ENCODE measurements at regions not wholly inside any gene's neighbourhood (a gene's known extent, or its start where the extent isn't known, plus 50 kb on each side); places are given as distances from the start of the nearest gene placed in this dataset.
"Not testable (repeated sequence)": the region's sequence is repeated elsewhere in the genome, so short reads cannot be mapped to it uniquely, and the experiment has no call there.

GRCh38 chr11:86147004-86147403, 78.1 kb upstream of the PICALM start:
- no peak for DNase-seq (ENCODE audit: low spot score)

GRCh38 chr11:86145439-86146156, 76.7 kb upstream of the PICALM start:
- no peak for DNase-seq (ENCODE audit: low spot score)

GRCh38 chr11:86144846-86145245, 76.0 kb upstream of the PICALM start:
- DNase-seq (ENCODE audit: low spot score), result no peak

GRCh38 chr11:86144087-86144486, 75.2 kb upstream of the PICALM start:
- DNase-seq (ENCODE audit: low spot score), result not testable (repeated sequence)

- DNase-seq (ENCODE audit: low spot score), result no peak
Measured at GRCh38 chr11:86143087-86144030, 74.5 kb upstream of the PICALM start.

GRCh38 chr11:86142170-86142569, 73.3 kb upstream of the PICALM start:
- DNase-seq (ENCODE audit: low spot score), result no peak

- DNase-seq (ENCODE audit: low spot score), result no peak
Measured at GRCh38 chr11:86141727-86142126, 72.8 kb upstream of the PICALM start.

GRCh38 chr11:86140334-86140990, 71.6 kb upstream of the PICALM start:
- no peak for DNase-seq (ENCODE audit: low spot score)

- DNase-seq (ENCODE audit: low spot score), result no peak
Measured at GRCh38 chr11:86138958-86139357, 70.1 kb upstream of the PICALM start.

- DNase-seq (ENCODE audit: low spot score), result no peak
Measured at GRCh38 chr11:86136538-86136937, 67.7 kb upstream of the PICALM start.

- no peak for DNase-seq (ENCODE audit: low spot score)
Measured at GRCh38 chr11:86135319-86135714, 66.4 kb upstream of the PICALM start.

GRCh38 chr11:86134580-86135318, 65.9 kb upstream of the PICALM start:
- no peak for DNase-seq (ENCODE audit: low spot score)

- DNase-seq (ENCODE audit: low spot score), result no peak
Measured at GRCh38 chr11:86132667-86133249, 63.9 kb upstream of the PICALM start.

GRCh38 chr11:86129740-86130540, 61.1 kb upstream of the PICALM start:
- DNase-seq (ENCODE audit: low spot score), result no peak

- no peak for DNase-seq (ENCODE audit: low spot score)
Measured at GRCh38 chr11:86128914-86129313, 60.0 kb upstream of the PICALM start.

GRCh38 chr11:86126862-86127261, 58.0 kb upstream of the PICALM start:
- no peak for DNase-seq (ENCODE audit: low spot score)

- DNase-seq (ENCODE audit: low spot score), result no peak
Measured at GRCh38 chr11:86124251-86125233, 55.7 kb upstream of the PICALM start.

- DNase-seq (ENCODE audit: low spot score), result no peak
Measured at GRCh38 chr11:86122773-86123172, 53.9 kb upstream of the PICALM start.

- no peak for DNase-seq (ENCODE audit: low spot score)
Measured at GRCh38 chr11:86120807-86121206, 51.9 kb upstream of the PICALM start.

- no peak for DNase-seq (ENCODE audit: low spot score)
Measured at GRCh38 chr11:86119906-86120305, 51.0 kb upstream of the PICALM start.

All from SW480 (cell line).